ENCODE measurements at regions not wholly inside any gene's neighbourhood (a gene's known extent, or its start where the extent isn't known, plus 50 kb on each side); places are given as distances from the start of the nearest gene placed in this dataset.

DNA sequence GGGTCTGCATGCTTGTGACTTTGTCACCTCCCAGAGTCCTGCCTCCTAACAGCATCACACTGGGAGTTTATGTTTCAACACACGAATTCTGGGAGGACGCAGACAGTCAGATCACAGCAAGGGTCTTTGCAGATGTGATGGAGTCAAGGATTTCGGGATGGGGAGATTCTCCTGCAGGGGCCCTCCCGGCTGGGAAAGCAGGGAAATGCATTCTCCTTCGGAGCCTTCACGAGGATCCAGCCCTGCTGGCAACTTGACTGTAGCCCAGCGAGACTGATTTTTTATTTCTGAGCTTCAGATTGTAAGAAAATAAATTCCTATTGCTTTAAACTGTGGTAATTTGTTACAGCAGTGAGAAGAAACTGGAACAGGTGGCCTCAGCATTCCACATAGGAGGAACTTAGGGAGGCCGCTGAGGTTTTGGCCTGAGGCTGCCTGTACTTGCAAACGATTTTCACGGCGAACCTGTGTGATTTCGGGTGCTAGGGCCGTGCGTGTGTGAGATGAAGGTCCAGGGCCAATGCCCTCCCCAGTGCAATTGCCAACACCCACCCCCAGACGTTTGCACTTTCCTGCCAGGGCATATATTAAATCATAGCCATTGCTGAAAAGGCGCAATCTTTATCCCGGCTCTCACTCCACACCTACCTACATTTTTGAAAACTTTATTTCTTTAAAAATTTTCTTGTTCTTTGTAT, 79.8 kb downstream of the ASB1 start:
- DNase-seq (ENCODE audit: extremely low read depth, low read depth): no peak
- H3K4me3 ChIP-seq (replicated peaks; ENCODE audit: low read depth, low read length): no peak overlapping the region

DNA sequence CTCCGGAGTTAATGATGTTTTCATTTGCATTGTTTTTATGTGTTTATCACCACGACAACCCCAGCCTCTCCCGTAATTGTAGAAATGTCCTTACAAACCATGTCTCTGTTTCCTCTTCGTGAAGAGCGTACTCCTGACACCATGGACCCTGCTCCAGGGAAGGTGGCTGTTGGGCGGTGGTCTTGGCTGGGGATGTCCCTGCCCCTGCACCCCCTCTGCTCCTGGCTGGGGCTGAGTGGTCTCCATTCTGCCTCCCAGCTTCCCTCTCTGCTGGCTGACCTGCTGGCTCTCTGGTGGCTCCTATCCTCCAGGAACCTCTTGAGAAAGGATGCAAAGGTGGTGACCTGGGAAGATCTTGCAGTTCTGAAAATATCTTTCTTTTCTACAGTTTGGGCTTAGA, 81.1 kb downstream of the ASB1 start:
- no peak for DNase-seq (ENCODE audit: extremely low read depth, low read depth)
- TF ChIP-seq, protein P1, sequence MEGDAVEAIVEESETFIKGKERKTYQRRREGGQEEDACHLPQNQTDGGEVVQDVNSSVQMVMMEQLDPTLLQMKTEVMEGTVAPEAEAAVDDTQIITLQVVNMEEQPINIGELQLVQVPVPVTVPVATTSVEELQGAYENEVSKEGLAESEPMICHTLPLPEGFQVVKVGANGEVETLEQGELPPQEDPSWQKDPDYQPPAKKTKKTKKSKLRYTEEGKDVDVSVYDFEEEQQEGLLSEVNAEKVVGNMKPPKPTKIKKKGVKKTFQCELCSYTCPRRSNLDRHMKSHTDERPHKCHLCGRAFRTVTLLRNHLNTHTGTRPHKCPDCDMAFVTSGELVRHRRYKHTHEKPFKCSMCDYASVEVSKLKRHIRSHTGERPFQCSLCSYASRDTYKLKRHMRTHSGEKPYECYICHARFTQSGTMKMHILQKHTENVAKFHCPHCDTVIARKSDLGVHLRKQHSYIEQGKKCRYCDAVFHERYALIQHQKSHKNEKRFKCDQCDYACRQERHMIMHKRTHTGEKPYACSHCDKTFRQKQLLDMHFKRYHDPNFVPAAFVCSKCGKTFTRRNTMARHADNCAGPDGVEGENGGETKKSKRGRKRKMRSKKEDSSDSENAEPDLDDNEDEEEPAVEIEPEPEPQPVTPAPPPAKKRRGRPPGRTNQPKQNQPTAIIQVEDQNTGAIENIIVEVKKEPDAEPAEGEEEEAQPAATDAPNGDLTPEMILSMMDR (IDR thresholded peaks at IDR 0.05; ENCODE audit: low read depth, low read length, missing control alignments): no peak
- H3K4me3 ChIP-seq (replicated peaks; ENCODE audit: low read depth, low read length): no peak overlapping the region

More for the DNA sequence above, 79.8 kb downstream of the ASB1 start:
- TF ChIP-seq, protein P1 (IDR thresholded peaks at IDR 0.05; ENCODE audit: low read depth, low read length, missing control alignments): no peak

DNA sequence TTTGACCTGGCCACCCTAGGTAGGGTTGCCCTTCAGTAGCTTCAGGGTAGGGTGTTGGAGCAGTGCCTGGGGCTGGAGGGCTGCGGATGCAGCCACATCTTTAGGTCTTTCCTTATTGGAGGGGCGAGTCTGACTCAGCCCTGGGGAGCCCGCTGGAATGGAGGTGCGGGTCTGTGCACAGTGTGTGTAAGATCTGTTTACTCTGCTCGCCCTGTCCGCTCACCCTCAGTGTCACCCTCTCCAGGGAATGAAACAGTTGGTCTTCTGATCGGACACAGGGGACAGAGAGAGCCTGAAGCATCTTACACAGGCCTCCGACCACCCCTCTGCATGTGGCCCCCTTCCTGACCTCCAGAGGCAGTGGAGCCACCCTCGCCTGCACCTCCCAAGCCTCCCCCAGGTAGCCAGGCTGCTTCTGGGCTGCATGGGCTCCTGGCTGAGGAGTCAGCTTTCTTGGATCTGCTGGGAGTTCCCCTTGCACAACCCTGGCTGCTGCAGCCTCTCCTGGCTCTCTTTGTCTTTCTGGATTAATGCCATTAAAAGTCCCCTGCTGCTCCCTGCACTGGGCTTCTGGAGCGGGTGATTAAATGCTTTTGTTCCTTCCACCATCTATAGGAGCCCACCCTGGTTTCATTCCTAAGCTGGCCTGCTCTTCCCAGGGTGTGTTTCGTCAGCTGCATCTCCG, 82.6 kb downstream of the ASB1 start:
- TF ChIP-seq, protein P1 (IDR thresholded peaks at IDR 0.05; ENCODE audit: low read depth, low read length, missing control alignments): no peak
- DNase-seq (ENCODE audit: extremely low read depth, low read depth): no peak
- H3K4me3 ChIP-seq (replicated peaks; ENCODE audit: low read depth, low read length): no peak overlapping the region

DNA sequence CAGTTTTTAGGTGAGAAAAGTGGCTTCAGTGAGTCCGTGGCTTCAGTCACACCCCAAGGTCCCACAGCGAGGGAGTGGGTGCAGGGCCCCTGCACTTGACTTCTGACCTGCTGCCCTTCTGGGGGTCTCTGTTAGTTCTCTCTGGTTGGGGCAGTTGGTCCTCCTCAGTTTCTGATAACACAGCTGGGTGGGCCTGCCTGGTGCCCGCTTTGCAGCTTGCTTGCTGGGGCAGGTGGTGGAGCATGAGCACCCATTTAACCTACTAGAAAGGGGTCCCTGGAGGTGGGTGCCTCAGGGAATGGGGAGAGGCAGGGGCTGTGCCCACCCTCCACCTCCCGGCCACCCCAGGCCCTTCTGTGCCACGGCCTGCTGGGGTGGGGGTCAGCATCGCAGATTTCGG, 83.2 kb downstream of the ASB1 start:
- TF ChIP-seq, protein P1 (IDR thresholded peaks at IDR 0.05; ENCODE audit: low read depth, low read length, missing control alignments): no peak
- no peak for DNase-seq (ENCODE audit: extremely low read depth, low read depth)
- H3K4me3 ChIP-seq (replicated peaks; ENCODE audit: low read depth, low read length): no peak overlapping the region

DNA sequence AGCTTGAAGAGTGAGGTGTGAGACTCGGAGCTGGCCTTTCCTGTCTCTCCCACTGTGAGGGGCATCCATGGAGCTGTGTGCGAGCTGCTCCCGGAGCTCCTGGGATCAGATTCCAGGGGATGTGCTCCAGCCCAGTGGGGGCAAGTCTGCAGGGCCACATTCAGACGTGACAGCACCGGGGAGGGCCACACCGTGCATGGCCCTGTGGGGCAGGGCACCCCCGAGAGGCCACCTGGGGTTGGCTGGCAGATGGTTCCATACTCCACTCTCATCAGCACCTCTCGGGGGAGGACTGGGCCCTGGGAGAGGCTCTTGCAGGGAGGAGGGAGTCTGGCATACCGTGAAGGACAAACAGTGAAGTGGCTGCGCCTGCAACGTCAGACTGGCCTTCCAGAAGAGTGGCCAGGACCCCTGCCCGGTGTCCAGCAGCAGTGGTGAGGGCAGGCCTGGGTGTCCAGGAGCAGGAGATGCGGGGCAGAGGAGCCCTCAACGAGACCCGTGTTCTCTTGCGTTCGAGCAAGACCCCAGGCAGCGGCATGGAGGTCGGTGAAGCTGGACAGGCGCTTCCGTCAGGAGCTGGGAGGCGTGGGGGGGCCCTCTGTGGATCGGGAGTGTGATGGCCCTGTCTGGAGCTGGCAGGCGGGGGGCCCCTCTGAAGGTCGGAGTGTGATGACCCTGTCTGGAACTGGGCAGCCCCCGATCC, 84.3 kb downstream of the ASB1 start:
- no peak for DNase-seq (ENCODE audit: extremely low read depth, low read depth)
- TF ChIP-seq, protein P1 (IDR thresholded peaks at IDR 0.05; ENCODE audit: low read depth, low read length, missing control alignments): no peak

DNA sequence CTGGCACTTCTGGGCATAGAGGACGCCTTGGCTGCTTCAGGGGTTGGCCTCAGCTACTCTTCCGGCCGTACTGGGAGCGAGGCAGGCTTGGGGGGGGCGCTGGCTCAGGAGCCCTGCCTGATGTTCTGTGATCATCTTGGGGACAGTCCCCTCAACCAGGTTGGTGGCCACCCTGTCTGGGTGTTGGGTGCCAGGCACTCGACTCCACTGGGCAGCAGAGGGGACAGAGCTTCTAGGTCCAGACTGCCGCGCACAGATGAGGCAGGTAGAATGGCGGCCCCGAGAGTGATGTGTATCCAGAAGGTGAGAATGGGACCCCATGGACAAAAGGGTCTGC, 84.9 kb downstream of the ASB1 start:
- no peak for DNase-seq (ENCODE audit: extremely low read depth, low read depth)
- no peak overlapping the region for H3K4me3 ChIP-seq (replicated peaks; ENCODE audit: low read depth, low read length)
- TF ChIP-seq, protein P1 (IDR thresholded peaks at IDR 0.05; ENCODE audit: low read depth, low read length, missing control alignments): no peak

More for the DNA sequence above, 84.3 kb downstream of the ASB1 start:
- H3K4me3 ChIP-seq (replicated peaks; ENCODE audit: low read depth, low read length): no peak overlapping the region

Data from HFF-Myc (cell line).